ENCODE measurements at regions not wholly inside any gene's neighbourhood (a gene's known extent, or its start where the extent isn't known, plus 50 kb on each side); places are given as distances from the start of the nearest gene placed in this dataset.

- no peak for TF ChIP-seq HIC1 (tag by site-specific recombination; IDR thresholded peaks at IDR 0.05)
- TF ChIP-seq ZBTB49 (tag by site-specific recombination; IDR thresholded peaks at IDR 0.05; ENCODE audit: low read depth) = no peak
- TF ChIP-seq GLIS2 (tag by site-specific recombination; IDR thresholded peaks at IDR 0.05) = no peak
- TF ChIP-seq ZFHX2 (tag by site-specific recombination; conservative IDR thresholded peaks at IDR 0.05) = no peak
- no peak for TF ChIP-seq ZEB2 (tag by site-specific recombination; IDR thresholded peaks at IDR 0.05)
- TF ChIP-seq WT1 (tag by site-specific recombination; IDR thresholded peaks at IDR 0.05) = no peak
- TF ChIP-seq ZNF239 (tag by site-specific recombination; IDR thresholded peaks at IDR 0.05) = no peak
- TF ChIP-seq ZBTB21 (tag by site-specific recombination; IDR thresholded peaks at IDR 0.05) = no peak
- TF ChIP-seq ZNF600 (tag by site-specific recombination; IDR thresholded peaks at IDR 0.05) = no peak
- TF ChIP-seq ZNF23 (tag by site-specific recombination; IDR thresholded peaks at IDR 0.05; ENCODE audit: borderline replicate concordance) = no peak
- no peak for TF ChIP-seq ZNF488 (tag by site-specific recombination; IDR thresholded peaks at IDR 0.05)
- TF ChIP-seq ZNF398 (tag by site-specific recombination; IDR thresholded peaks at IDR 0.05) = no peak
- no peak for TF ChIP-seq ZNF830 (tag by site-specific recombination; IDR thresholded peaks at IDR 0.05; ENCODE audit: low read depth)
- TF ChIP-seq ZNF530 (tag by site-specific recombination; IDR thresholded peaks at IDR 0.05; ENCODE audit: low read depth) = no peak
- no peak for TF ChIP-seq ZNF623 (tag by site-specific recombination; IDR thresholded peaks at IDR 0.05)
- no peak for TF ChIP-seq ZNF707 (tag by site-specific recombination; IDR thresholded peaks at IDR 0.05)
- no peak for TF ChIP-seq KLF8 (tag by site-specific recombination; IDR thresholded peaks at IDR 0.05)
- no peak for TF ChIP-seq ZNF394 (tag by site-specific recombination; IDR thresholded peaks at IDR 0.05; ENCODE audit: borderline replicate concordance)
- no peak for TF ChIP-seq TCF7L2 (IDR thresholded peaks at IDR 0.05; ENCODE audit: borderline replicate concordance, low read depth, low read length)
- no peak for TF ChIP-seq ZNF48 (tag by site-specific recombination; IDR thresholded peaks at IDR 0.05)
- no peak for TF ChIP-seq ZNF341 (tag by site-specific recombination; IDR thresholded peaks at IDR 0.05; ENCODE audit: low read depth)
- TF ChIP-seq TRIM28 (IDR thresholded peaks at IDR 0.05; ENCODE audit: borderline replicate concordance, low read length) = peak; percentile 100
- TF ChIP-seq MEIS1 (CRISPR knock-in tag; IDR thresholded peaks at IDR 0.05; ENCODE audit: borderline replicate concordance) = no peak
- TF ChIP-seq PRDM2 (tag by site-specific recombination; IDR thresholded peaks at IDR 0.05; ENCODE audit: borderline replicate concordance) = no peak
- peak; percentile 72 for TF ChIP-seq ZNF26 (tag by site-specific recombination; IDR thresholded peaks at IDR 0.05)
- TF ChIP-seq ZNF426 (tag by site-specific recombination; IDR thresholded peaks at IDR 0.05) = no peak
Observed at GRCh38 chr5:68932830-68933434, 160.9 kb upstream of the SLC30A5 start (continued).
